ENCODE measurements at regions not wholly inside any gene's neighbourhood (a gene's known extent, or its start where the extent isn't known, plus 50 kb on each side); places are given as distances from the start of the nearest gene placed in this dataset.
A peak's percentile ranks its signal among the peaks of the same experiment; 100 is the strongest.

DNA sequence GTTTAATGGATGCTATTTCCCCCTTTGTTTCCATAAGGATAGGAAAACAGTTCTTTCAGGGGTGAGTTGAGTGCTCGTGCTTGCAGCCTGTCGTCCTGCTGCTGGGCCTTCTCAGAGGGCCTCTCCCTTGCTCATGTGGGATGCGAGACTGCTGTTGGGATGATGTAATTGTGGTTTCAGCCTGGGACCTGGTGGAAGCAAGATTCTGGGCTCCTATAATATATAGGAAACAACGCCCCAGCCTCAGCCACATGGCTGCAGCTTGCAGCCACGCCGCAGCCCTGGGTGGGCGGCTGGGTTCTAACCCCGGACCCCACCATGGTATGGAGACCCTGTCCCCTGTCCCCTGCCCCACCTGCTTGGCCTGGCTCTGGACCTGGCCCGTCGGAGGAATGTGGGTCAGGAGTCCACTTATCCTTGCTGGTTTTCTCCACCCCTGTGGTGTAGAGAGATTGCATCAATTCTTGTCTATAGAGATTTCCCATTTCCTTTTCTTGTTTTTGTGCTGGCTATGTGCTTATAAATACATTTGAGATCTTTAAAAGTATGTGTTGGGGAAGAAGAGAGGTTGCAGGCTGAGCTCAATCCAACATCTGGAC, 357.8 kb downstream of the SIPA1L2 start:
- DNase-seq = peak; percentile 64

DNA sequence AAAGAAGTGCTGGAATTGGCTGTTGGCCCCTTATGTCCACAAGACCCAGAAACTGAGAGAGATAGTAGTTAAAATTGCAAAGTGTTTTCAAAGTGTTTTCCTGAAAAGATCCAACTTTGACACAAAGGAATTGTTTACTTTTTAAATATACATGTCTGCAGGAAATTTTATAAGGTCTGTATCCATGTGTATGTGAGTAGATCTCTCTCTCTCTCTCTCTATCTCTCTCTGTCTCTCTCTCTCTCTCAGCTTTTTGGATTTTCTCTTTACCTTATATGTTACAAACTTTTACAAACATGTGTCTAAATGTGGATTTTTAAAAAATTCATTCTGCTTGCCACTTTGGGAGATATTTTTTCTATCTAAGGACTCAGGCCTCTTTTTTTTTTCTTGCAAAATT, 358.6 kb downstream of the SIPA1L2 start:
- DNase-seq = no peak

DNA sequence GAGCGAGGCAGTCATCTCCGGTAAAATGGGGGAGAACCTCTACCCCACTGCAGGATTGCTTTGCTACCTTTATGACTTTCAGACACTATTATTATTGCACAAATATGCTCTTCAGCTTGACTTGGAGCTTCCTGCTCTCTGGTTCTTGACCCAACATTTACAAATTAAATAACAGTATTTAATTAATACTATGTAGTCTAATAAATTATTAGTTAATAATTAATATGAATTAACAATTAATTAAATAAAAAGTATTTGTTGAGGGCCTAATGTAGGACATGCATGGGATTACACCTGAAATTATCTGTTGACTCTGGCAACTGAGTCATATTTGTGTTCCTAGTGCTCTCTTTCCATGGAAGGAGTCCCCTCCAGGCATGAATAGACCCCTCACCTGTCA, 359.9 kb downstream of the SIPA1L2 start:
- DNase-seq = no peak

DNA sequence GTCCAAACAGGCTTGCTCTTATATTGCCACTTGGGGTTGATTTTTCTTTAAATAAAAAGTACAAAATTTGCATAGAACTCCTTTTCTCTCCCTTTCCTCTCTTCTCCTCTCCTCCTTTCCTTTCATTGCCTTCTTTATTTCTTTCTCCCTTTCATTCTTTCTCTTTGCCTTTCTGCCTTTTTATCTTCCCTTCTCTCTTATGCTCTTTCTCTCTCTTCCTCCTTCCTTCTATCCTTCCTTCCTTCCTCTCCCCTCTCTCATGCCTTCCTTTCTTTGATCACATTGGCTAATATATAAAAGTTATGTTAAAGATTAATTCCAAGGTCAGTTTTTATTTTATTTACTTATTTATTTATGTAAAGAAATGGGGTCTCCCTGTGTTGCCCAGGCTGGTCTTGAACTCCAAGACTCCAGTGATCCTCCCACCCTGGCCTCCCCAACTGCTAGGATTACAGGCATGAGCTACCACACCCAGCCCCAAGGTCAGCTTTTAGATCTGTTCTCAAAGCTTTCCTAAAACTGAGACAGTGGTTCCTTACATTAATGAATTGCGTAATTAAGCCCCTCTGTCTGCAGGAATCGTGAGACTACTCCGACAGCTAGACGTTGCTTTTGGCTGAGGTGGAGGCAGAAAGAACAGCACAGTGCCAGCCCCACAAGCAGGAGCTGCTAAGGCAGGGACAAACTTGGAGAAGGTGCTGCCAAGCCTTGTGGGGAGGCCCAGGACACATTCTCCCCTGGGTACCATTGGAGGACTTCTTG, 361.9 kb downstream of the SIPA1L2 start:
- DNase-seq = no peak

DNA sequence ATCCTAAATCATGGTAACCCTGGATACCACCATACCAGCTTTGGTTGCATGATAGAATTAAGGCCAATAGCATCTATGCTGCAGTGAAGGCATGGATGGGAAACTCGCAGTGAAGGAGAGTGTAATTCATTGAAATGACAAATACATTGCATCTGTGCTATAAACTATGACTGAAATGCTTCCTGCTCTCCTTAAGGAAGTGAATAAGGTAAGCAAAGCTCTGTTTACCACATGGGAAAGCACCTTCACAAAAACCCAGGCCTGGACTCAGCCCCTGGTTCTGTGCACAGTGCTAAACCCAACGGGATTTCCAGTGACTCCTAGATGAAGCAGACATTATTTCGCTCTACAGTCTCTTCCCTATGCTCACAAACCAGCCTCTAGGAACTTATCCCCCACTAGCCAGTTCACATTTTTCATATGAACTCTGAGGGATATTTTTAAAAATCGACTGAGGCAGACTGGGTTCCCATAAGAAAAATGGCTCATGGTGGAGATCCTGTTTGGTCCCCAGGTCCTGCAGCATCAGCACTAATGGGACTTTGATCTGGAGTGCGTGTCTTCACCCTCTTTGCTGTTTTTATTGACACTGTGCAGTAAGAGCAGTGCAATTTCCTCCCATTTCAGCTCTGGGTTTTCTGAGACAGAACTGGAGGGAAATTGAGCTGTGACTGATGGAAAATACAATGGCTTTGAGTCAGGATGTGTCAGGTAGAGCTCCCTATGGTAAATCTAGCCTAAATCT, 362.7 kb downstream of the SIPA1L2 start:
- DNase-seq = no peak

DNA sequence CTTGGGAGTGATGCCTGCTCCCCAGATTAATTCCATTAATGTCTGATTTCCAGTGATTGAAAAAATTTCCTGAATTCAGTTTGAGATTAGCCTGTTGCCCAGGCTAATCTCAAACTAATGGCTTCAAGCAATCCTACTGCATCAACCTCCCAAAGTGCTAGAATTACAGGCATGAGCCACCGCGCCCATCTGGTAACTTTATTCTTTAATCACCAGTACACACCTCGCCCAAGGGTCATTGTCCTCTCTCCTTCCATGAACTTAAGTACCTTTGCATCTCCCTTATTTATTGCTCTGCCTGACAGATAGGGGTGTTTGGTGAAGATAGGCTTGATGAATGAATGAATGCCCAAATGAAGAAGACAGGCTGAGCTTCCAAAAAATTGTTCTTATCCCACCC, 366.5 kb downstream of the SIPA1L2 start:
- no peak for DNase-seq

DNA sequence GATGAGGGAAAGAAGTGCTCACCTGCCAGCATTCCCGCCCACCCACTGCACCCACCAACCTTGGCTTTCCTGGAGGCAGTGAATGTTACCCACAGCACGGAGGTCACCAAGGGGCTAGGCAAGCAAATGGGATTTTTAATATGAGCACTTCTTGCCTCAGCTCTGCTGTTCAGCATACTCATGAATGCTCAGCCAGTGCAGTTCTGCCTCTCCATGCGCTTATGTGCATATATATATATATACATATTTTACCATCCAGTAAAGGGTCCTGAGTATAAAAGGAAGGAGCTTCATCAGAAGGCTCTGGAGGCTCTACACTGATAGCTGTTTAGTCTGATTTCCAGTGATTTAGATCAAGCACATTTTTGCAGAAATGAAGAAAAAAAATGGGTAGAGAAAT, 366.9 kb downstream of the SIPA1L2 start:
- no peak for DNase-seq

DNA sequence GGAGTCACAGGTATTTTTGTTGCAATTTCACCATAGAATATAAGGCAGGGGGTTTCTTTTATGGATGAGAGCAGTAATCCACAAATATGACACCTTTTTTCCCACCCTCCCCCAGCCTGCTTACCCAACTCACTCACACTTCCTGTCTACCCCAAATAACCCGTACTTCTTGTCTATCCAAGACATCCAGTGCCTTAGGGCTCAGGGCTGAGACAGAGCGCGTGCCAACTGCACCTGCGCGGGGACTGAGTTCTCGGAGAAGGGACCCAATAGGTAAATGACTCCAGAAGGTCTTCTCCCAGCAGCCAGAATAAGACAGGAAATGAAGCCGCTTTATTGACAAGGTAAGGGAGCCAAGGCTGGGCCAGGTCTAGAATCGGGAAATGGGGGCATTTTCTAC, 369.1 kb downstream of the SIPA1L2 start:
- DNase-seq = no peak

DNA sequence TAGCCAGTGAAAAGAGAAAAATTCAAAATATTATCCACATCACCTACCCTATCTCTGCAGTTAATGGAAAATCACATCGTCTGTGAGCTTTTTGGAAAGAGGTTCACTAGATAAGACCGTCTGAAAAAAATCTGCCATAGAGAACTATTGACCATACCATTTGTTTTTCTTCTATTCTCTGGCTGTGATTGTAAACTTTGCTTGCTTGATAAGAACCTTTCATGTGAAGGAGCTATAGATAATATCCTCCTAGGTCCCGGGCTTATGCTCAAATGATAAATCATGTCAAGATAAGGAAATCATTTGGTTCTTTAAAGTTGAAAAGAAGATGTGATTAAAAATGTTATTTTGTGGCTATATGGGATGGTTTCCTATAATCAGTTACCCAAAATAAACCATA, 369.9 kb downstream of the SIPA1L2 start:
- no peak for DNase-seq

DNA sequence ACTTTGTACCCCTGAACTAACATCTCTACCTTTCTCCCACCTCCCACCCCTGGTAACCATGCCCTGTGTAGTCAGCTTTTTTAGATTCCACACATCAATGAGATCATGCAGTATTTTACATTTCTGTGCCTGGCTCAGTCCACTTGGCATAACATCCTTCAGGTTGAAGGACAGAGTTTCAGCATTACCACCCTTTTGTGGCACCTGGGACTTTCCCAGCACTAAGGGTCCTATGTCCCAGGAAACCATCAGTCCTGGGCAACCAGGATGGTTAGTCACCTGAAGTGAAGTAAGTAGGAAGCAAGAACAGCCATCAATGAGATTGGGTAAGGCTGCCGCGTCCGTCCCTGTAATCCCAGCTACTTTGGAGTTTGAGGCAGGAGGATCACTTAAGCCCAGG, 370.6 kb downstream of the SIPA1L2 start:
- no peak for DNase-seq

DNA sequence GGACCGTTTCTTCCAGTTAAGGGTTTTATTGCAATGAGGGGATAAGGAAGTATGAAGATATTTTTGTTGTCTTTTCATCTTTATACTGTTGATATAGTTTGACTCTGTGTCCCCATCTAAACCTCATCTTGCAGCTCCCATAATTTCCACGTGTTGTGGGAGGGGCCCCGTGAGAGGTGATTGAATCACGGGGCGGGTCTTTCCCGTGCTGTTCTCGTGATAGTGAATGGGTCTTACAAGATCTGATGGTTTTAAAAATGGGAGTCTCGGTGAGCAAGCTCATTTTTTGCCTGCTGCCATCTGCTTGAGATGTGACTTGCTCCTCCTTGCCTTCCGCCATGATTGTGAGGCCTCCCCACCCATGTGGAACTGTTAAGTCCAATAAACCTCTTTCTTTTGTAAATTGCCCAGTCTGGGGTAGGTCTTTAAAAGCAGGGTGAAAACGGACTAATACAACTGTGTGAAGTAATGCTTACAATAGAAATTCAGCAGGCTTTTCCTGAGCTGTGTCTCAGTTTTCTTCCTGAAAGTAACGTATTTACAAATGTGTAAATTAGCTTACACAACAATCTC, 377.3 kb downstream of the SIPA1L2 start:
- DNase-seq = no peak

DNA sequence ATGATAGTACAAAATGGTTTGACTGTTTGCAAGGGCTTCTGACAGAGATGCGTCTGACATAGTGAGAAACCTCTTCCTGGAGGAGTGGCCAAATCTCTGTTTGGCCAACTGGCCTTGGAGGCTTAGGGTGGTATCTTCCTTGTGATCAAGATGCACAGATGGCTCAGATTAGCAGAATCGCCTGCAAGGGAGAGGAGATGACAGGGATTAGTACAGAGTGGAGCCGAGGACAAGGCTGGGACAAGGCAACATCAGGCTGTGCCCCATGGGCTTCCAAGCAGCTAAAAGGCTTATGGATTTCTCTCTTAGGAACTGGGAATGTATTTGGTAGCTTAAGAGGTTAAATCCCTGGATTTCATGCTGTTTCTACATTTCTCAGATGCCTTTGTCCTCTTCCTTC, 379.1 kb downstream of the SIPA1L2 start:
- DNase-seq = no peak

DNA sequence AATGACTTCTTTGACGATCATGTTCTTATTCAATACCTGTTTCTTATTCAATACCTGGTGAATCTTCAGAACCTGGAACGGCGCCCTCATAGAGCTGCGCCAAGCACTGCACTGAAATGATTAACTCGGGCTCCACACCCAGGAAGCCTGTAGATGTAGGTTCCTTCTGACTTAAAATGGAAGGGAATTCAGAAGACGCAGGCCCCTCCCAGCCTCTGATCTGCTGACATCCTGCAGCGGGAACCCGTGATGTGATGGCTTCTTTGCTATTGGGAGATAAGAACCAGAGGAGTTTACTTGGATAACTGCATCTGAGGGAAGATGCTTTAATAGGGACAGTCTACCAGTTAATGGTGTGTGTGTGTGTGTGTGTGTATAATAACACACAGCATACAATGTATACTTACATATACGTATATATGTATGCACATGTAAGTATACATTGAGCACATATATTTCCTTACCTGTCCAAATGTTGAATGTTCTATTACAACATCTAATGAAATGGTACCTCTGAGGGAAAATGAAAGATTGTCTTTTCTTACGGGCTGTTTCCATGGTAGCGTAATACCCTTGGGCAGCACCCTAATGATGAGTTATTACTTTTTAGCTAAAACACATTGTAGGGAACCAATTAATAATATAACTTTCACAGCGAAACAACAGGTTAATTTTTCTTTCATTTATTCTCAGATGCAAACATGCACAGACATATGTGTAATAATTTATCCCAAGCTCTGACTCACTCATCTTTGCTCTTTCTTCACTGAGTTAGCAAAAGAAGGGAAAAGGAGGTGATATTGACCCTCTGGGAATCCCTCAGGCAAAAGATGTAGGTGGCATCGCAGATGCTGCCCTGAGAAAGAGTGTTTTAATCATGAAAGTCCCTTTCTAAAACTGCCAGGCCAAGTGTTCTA, 379.8 kb downstream of the SIPA1L2 start:
- DNase-seq = no peak

DNA sequence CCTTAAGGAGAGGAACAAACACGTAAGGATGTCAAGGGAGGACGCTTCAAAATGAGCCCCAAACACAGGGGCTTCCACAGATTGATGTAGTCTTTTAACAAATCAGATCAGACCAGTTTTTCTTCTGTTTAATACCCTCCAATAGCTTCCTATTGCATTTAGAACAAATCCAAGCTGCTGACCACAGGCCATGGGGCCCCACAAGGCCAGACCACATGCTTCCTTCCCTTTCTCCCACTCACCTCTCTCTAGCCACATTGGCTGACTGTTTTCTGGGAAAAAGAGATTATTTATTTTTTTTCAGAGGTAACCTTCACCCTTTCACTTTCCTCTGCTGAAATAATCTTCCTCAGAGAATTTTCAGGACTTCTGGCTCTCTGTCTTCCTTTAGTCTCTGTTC, 380.6 kb downstream of the SIPA1L2 start:
- no peak for DNase-seq

DNA sequence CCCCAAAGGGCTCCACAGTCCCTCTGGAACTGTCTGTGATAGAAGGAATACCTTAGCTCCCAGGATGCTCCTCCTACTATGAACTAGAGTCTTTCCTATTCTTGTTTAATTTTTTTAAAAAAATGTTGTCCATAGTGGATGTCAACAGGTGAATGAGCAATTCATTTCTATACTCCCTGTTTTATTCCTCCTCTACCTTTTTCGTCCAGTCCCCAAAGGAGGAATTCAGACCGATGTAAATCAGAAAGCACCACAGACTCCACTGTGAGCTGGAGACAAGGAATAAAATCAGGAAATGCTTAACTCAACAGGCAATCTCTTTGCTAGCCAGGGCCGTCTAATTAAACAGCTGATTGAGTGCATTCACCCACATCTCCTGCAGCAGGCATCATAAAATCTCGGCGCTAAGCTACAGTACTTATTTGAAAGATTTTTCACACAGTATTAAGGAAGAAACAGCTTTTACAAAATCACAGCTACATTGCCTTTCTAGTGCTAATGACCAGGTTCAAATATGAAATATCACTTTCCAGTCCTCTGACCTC, 381.6 kb downstream of the SIPA1L2 start:
- no peak for DNase-seq

DNA sequence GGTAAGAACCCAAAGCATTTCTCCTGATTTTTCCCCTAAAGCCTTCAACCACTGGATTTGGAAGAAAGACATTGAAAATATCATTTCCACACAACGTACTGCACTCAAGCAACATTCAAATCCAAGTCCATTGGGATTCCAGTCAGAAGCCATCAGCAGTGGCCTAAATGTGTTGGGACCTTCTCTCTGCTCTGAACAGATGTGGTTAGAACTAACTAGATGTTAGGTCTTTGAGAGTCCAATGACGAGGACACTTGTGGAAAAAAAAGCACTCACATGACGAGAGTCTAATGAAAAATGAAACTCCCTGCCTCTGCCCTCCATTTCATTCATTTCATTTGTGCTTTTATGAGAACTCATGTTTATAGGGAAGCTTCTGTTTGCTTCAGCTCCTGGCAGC, 382.3 kb downstream of the SIPA1L2 start:
- DNase-seq = no peak

DNA sequence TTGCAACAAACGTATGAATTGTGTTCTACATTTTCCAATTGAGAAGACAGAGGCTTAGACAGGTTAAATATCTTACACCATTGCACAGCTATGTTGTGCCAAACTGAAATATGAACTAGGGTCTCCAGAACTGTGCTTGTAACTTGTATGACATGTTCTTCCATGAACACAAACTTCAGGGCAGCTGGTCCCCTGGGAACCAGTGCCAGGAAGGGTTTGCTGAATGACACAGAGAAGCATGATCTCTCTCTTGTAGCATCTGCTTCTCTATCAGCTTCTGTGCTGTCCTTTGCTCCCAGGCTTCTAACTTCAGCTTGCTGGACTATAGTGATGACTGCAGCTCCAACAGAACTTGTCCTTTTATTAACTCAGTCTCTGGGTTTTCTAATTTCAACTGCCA, 385.5 kb downstream of the SIPA1L2 start:
- no peak for DNase-seq

DNA sequence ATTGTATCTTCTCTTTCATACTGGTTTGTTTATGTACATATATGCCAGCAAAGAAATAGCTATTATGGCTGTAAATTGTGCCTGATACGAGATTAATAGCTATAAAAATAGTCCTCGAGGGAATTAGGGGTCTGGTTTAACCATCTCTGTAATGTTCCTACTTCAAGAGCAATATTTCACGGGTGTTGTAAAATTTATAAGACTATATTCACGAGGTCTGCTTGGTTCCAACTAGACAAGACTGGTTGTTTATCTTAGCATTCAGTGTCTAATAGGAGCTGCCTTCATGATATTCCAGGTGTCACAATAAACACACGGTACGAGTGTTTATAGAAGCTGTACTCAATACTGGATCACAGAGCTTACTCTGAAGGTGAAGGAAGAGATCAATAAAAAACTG, 389.9 kb downstream of the SIPA1L2 start:
- DNase-seq = no peak

DNA sequence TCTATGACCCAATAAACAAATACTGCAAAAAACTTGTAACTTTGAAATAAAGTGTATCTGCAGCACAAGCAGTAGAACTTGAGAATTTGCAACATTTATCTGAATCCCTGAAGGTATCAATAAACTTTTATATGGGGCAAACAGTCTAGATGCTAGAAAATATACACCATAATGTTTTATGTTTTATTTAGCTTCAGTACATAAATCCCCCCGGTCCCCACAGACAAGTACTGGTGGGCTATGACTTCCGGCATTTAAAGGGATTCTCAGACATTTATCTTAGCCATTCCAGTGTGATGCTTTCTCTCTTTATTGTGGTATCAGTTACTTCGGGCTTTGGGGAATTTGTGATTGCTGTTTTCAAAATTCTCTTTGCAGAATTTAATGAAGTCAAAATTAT, 390.4 kb downstream of the SIPA1L2 start:
- DNase-seq = no peak

DNA sequence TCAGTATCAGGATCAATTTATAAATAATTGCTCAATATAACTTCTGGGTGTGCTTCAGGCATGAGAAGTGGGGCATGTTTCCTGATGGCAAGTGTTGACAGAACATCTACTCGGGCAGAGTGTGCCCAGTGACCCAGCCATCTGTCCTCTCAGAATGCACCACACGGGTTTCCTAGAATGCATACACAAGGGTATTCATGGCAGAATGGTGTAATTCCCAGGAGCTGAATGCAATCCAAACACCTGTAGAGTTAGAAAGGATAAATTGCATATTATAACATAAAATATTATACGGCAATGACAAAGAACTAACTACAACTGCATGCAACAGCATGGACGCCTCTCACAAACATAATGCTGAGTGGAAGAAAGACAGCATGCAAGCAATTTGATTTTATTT, 391.9 kb downstream of the SIPA1L2 start:
- no peak for DNase-seq

DNA sequence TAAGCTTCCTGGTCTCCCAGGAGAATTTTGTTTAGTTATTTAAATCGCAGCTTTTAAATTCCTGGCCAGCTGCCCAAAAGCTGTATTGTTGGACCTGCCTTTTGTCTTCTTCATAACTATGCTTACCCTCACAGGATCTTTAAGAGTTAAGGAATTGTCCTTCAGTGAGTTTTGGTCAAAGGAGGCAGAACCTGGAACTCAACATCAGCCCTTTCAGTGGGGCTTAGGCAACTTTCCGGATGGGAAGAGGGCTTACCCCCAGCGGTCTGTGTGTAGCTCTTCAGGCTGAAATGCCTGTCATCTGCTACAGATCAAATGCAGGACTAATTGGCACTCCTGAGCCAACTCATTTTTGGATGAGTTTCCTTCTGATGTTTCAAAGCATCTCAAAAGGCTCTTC, 402.6 kb downstream of the SIPA1L2 start:
- DNase-seq = peak; percentile 35

DNA sequence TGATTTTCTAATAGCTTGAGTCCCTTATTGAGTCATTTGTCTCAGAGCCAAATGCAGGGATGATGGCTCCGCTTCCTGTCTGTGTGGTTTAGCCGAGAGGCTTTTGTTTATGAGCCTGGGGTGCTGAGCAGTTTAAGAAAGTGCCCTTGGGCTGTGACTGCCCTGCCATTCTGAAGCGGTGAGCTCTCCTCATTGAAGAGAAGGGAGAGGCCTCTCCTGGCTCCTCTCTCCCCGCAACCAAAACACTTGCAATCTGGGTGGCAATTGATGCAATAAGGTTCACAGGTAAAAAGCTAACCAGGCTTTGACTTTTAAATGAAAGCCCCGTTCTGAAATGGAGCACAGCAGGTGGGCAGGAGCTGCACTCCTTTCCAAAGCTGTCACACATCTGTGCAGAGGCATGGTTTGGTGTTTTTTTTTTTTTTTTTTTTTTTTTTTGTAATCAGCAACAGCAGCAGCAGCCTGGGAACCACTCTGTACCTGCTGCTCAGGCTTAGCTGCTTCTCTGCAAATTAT, 403.7 kb downstream of the SIPA1L2 start:
- DNase-seq = peak; percentile 74

Measured in fibroblast of upper back skin (primary cell).